NCI-H2227 (cell line): ENCODE measurements at regions not wholly inside any gene's neighbourhood (a gene's known extent, or its start where the extent isn't known, plus 50 kb on each side); places are given as distances from the start of the nearest gene placed in this dataset.

ENCODE experiments used
- DNase-seq: peaks from one replicate; lab custom pipeline; 2025; ENCODE audit not compliant: unreplicated experiment; lab: John Stamatoyannopoulos, UW

GRCh38 chr3:94256888-94257813 is 194.3 kb downstream of the NSUN3 start:
- no peak for DNase-seq

GRCh38 chr3:94258851-94259250 is 196.0 kb downstream of the NSUN3 start:
- no peak for DNase-seq

GRCh38 chr3:94259291-94259690 is 196.4 kb downstream of the NSUN3 start:
- DNase-seq, result no peak

GRCh38 chr3:94269763-94270162 is 206.9 kb downstream of the NSUN3 start:
- no peak for DNase-seq

GRCh38 chr3:94272016-94272415 is 209.2 kb downstream of the NSUN3 start:
- no peak for DNase-seq

- no peak for DNase-seq
Measured at GRCh38 chr3:94280958-94281357, 218.1 kb downstream of the NSUN3 start.

GRCh38 chr3:94285872-94286271 is 223.0 kb downstream of the NSUN3 start:
- no peak for DNase-seq

- DNase-seq, result no peak
Measured at GRCh38 chr3:94291686-94292085, 228.8 kb downstream of the NSUN3 start.

- DNase-seq, result no peak
Measured at GRCh38 chr3:94292151-94292550, 229.3 kb downstream of the NSUN3 start.

- no peak for DNase-seq
Measured at GRCh38 chr3:94293793-94294195, 230.9 kb downstream of the NSUN3 start.

- DNase-seq, result no peak
Measured at GRCh38 chr3:94294806-94295205, 231.9 kb downstream of the NSUN3 start.

- no peak for DNase-seq
Measured at GRCh38 chr3:94299716-94300115, 236.9 kb downstream of the NSUN3 start.

- DNase-seq, result no peak
Measured at GRCh38 chr3:94301366-94301765, 238.5 kb downstream of the NSUN3 start.

GRCh38 chr3:94303266-94303665 is 240.4 kb downstream of the NSUN3 start:
- no peak for DNase-seq

- no peak for DNase-seq
Measured at GRCh38 chr3:94303897-94304296, 241.0 kb downstream of the NSUN3 start.

- no peak for DNase-seq
Measured at GRCh38 chr3:94304954-94305353, 242.1 kb downstream of the NSUN3 start.

- no peak for DNase-seq
Measured at GRCh38 chr3:94305835-94306611, 243.2 kb downstream of the NSUN3 start.

GRCh38 chr3:94307588-94307987 is 244.7 kb downstream of the NSUN3 start:
- no peak for DNase-seq

- DNase-seq, result no peak
Measured at GRCh38 chr3:94308767-94309166, 245.9 kb downstream of the NSUN3 start.

- DNase-seq, result no peak
Measured at GRCh38 chr3:94310341-94311135, 247.7 kb downstream of the NSUN3 start.

GRCh38 chr3:94311651-94312050 is 248.8 kb downstream of the NSUN3 start:
- DNase-seq, result no peak
